ENCODE measurements at regions not wholly inside any gene's neighbourhood (a gene's known extent, or its start where the extent isn't known, plus 50 kb on each side); places are given as distances from the start of the nearest gene placed in this dataset.

- TF ChIP-seq CTCF (IDR thresholded peaks at IDR 0.05) (no peak), POLR2A (IDR thresholded peaks at IDR 0.05) (no peak)
Observed at GRCh38 chr5:74243634-74244033, 396.9 kb downstream of the ENC1 start.

Data from testis (tissue), 2 donors.